ENCODE measurements at regions not wholly inside any gene's neighbourhood (a gene's known extent, or its start where the extent isn't known, plus 50 kb on each side); places are given as distances from the start of the nearest gene placed in this dataset.

- H3K4me3 ChIP-seq (ENCODE audit: low read depth in 2 of 2, low read length in 1 of 2): no peak overlapping the region
- H3K9me3 ChIP-seq: no peaks in the 10 kb centered on the region
- WGBS (ENCODE audit: low lambda C conversion rate): 6% methylated on average over 3 of the region's 3 CpGs
- no peak overlapping the region for H2AFZ ChIP-seq (ENCODE audit: low read depth)
- CTCF ChIA-PET: no interaction called here
- no peaks in the 10 kb centered on the region for H3K4me1 ChIP-seq (ENCODE audit: control insufficient read depth in 1 of 2, insufficient read depth in 2 of 2, low read depth in 1 of 2, low read length in 1 of 2)
- no peaks in the 10 kb centered on the region for H3K36me3 ChIP-seq (replicated peaks in 1 of 2; ENCODE audit: control insufficient read depth in 1 of 2, insufficient read depth in 2 of 2, low read length in 1 of 2)
- TF ChIP-seq GATA2 (CRISPR knock-in tag; IDR thresholded peaks at IDR 0.05) (no peak), GABPA (IDR thresholded peaks at IDR 0.05; ENCODE audit: low read depth) (no peak), FOXM1 (IDR thresholded peaks at IDR 0.05; ENCODE audit: low read depth) (no peak), FOSL2 (IDR thresholded peaks at IDR 0.05; ENCODE audit: borderline replicate concordance, low read depth) (no peak), SIN3A (IDR thresholded peaks at IDR 0.05; ENCODE audit: borderline replicate concordance, low read depth, low read length) (no peak), NRF1 (IDR thresholded peaks at IDR 0.05; ENCODE audit: low read depth, low read length) (no peak), RAD21 (IDR thresholded peaks at IDR 0.05; ENCODE audit: low read length) (no peak), TAF1 (IDR thresholded peaks at IDR 0.05; ENCODE audit: borderline replicate concordance, low read depth, low read length) (no peak), NFIC (IDR thresholded peaks at IDR 0.05; ENCODE audit: borderline replicate concordance) (no peak), TCF12 (IDR thresholded peaks at IDR 0.05) (no peak)
- H3F3A ChIP-seq (replicated peaks; ENCODE audit: insufficient read depth): peaks cover 7% of the 10 kb centered on the region
- no peak overlapping the region for H3K27ac ChIP-seq (ENCODE audit: low read depth in 2 of 2, low read length in 1 of 2)
- no peaks in the 10 kb centered on the region for H3K79me2 ChIP-seq (ENCODE audit: insufficient read depth)
- no peaks in the 10 kb centered on the region for H3K9me2 ChIP-seq
- H3K4me2 ChIP-seq: no peak overlapping the region
- POLR2A ChIA-PET: no interaction called here
- H3K9ac ChIP-seq: no peak overlapping the region
- no peaks in the 10 kb centered on the region for H4K20me1 ChIP-seq (ENCODE audit: insufficient read depth)
- DNase-seq: no peak
- H3K27me3 ChIP-seq (ENCODE audit: insufficient read depth): no peaks in the 10 kb centered on the region
Observed at GRCh38 chr4:12651876-12652275, 832.3 kb downstream of the RAB28 start.

- no peaks in the 10 kb centered on the region for H3K79me2 ChIP-seq (ENCODE audit: insufficient read depth)
- H3K4me1 ChIP-seq (ENCODE audit: control insufficient read depth in 1 of 2, insufficient read depth in 2 of 2, low read depth in 1 of 2, low read length in 1 of 2): no peaks in the 10 kb centered on the region
- DNase-seq: no peak
- no peaks in the 10 kb centered on the region for H3K36me3 ChIP-seq (replicated peaks in 1 of 2; ENCODE audit: control insufficient read depth in 1 of 2, insufficient read depth in 2 of 2, low read length in 1 of 2)
- H3F3A ChIP-seq (replicated peaks; ENCODE audit: insufficient read depth): peaks cover 7% of the 10 kb centered on the region
- ChIA-PET POLR2A (no interaction called here), CTCF (interaction anchor here (1.2 to 2.7 kb wide), 2 partner anchors 12 to 13 kb away, joined by 3 to 7 read pairs; no protein-coding TSS in a partner anchor)
- H3K4me3 ChIP-seq (ENCODE audit: low read depth in 2 of 2, low read length in 1 of 2): no peak overlapping the region
- TF ChIP-seq NFIC (IDR thresholded peaks at IDR 0.05; ENCODE audit: borderline replicate concordance) (no peak), EP300 (IDR thresholded peaks at IDR 0.05; ENCODE audit: borderline replicate concordance in 1 of 2, low read depth in 1 of 2, low read length in 1 of 2) (no peak), RXRA (IDR thresholded peaks at IDR 0.05; ENCODE audit: borderline replicate concordance, low read depth) (no peak), FOXJ3 (CRISPR knock-in tag; IDR thresholded peaks at IDR 0.05) (no peak), POLR2AphosphoS5 (IDR thresholded peaks at IDR 0.05; ENCODE audit: low read depth, low read length) (no peak), YY1 (IDR thresholded peaks at IDR 0.05; ENCODE audit: low read depth) (no peak), RCOR1 (IDR thresholded peaks at IDR 0.05; ENCODE audit: low read length) (no peak), USF2 (IDR thresholded peaks at IDR 0.05; ENCODE audit: borderline replicate concordance, low read depth, low read length) (no peak), FOXM1 (IDR thresholded peaks at IDR 0.05; ENCODE audit: low read depth) (no peak), GABPA (IDR thresholded peaks at IDR 0.05; ENCODE audit: low read depth) (no peak)
- TF ChIP-seq, protein P1, sequence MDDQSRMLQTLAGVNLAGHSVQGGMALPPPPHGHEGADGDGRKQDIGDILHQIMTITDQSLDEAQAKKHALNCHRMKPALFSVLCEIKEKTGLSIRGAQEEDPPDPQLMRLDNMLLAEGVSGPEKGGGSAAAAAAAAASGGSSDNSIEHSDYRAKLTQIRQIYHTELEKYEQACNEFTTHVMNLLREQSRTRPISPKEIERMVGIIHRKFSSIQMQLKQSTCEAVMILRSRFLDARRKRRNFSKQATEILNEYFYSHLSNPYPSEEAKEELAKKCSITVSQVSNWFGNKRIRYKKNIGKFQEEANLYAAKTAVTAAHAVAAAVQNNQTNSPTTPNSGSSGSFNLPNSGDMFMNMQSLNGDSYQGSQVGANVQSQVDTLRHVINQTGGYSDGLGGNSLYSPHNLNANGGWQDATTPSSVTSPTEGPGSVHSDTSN (IDR thresholded peaks at IDR 0.05): no peak
- H4K20me1 ChIP-seq (ENCODE audit: insufficient read depth): no peaks in the 10 kb centered on the region
- H2AFZ ChIP-seq (ENCODE audit: low read depth): no peak overlapping the region
- H3K27me3 ChIP-seq (ENCODE audit: insufficient read depth): no peaks in the 10 kb centered on the region
- H3K9me2 ChIP-seq: no peaks in the 10 kb centered on the region
- H3K4me2 ChIP-seq: no peak overlapping the region
- H3K9ac ChIP-seq: no peak overlapping the region
- H3K27ac ChIP-seq (ENCODE audit: low read depth in 2 of 2, low read length in 1 of 2): no peak overlapping the region
- no peaks in the 10 kb centered on the region for H3K9me3 ChIP-seq
Observed at GRCh38 chr4:12645732-12646131, 838.4 kb downstream of the RAB28 start.
